GM19397 (cell line): ENCODE measurements at regions not wholly inside any gene's neighbourhood (a gene's known extent, or its start where the extent isn't known, plus 50 kb on each side); places are given as distances from the start of the nearest gene placed in this dataset.
"Not testable (repeated sequence)": the region's sequence is repeated elsewhere in the genome, so short reads cannot be mapped to it uniquely, and the experiment has no call there.

Experiments used
- ATAC-seq: cut with Tn5 transposase; IDR thresholded peaks from one replicate; pipeline ENCODE4 v1.9.1; 2021; ENCODE audit warnings: mild to moderate bottlenecking, moderate library complexity; ENCODE audit not compliant: unreplicated experiment

GRCh38 chr21:8194042-8194441, 2327.3 kb upstream of the TPTE start:
- peak; percentile 71 for ATAC-seq

GRCh38 chr21:8197377-8198027, 2323.9 kb upstream of the TPTE start:
- ATAC-seq = peak; percentile 40

GRCh38 chr21:8205094-8205891, 2316.1 kb upstream of the TPTE start:
- ATAC-seq = not testable (repeated sequence)

- not testable (repeated sequence) for ATAC-seq
Observed at GRCh38 chr21:8205892-8206188, 2315.5 kb upstream of the TPTE start.

- not testable (repeated sequence) for ATAC-seq
Observed at GRCh38 chr21:8212986-8213550, 2308.3 kb upstream of the TPTE start.

GRCh38 chr21:8214539-8214938, 2306.8 kb upstream of the TPTE start:
- ATAC-seq = not testable (repeated sequence)

GRCh38 chr21:8229366-8230150, 2291.8 kb upstream of the TPTE start:
- ATAC-seq = peak; percentile 28

- ATAC-seq = not testable (repeated sequence)
Observed at GRCh38 chr21:8231252-8231651, 2290.1 kb upstream of the TPTE start.

GRCh38 chr21:8233000-8233399, 2288.4 kb upstream of the TPTE start:
- not testable (repeated sequence) for ATAC-seq

- not testable (repeated sequence) for ATAC-seq
Observed at GRCh38 chr21:8234059-8234458, 2287.3 kb upstream of the TPTE start.

GRCh38 chr21:8244723-8245641, 2276.4 kb upstream of the TPTE start:
- peak; percentile 47 for ATAC-seq

GRCh38 chr21:8245642-8246402, 2275.6 kb upstream of the TPTE start:
- peak; percentile 62 for ATAC-seq

- ATAC-seq = not testable (repeated sequence)
Observed at GRCh38 chr21:8251701-8252100, 2269.7 kb upstream of the TPTE start.

- ATAC-seq = not testable (repeated sequence)
Observed at GRCh38 chr21:8255094-8255493, 2266.3 kb upstream of the TPTE start.

GRCh38 chr21:8257083-8257799, 2264.1 kb upstream of the TPTE start:
- not testable (repeated sequence) for ATAC-seq

- not testable (repeated sequence) for ATAC-seq
Observed at GRCh38 chr21:8260065-8260627, 2261.2 kb upstream of the TPTE start.
